GM18873 (cell line): ENCODE measurements at regions not wholly inside any gene's neighbourhood (a gene's known extent, or its start where the extent isn't known, plus 50 kb on each side); places are given as distances from the start of the nearest gene placed in this dataset.

Experiments
- ATAC-seq: cut with Tn5 transposase; IDR thresholded peaks from one replicate; pipeline ENCODE4 v1.9.1; 2021; ENCODE audit warnings: mild to moderate bottlenecking, moderate library complexity, moderate number of reproducible peaks; ENCODE audit not compliant: unreplicated experiment, low FRiP score

- ATAC-seq = no peak
Measured at GRCh38 chr11:23973244-23973643, 523.6 kb upstream of the LUZP2 start.

DNA sequence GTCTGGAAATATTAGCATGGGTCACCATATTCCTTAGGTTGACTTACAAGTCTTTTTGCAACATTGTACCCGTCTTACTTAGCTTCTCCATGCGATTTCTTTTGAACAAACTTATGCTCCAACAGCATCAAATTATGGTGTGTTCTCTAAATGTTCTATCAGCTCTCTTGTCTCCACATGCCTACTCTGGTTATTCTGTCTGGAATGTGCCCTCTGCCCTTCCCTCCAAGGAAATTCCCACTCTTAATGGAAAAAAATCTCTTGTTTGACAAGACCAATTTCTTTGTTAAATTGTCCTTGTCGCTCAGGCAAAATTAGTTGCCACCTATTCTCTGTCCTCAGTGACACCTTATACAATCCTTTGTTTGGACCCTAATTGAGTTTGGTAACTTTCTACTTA lies 522.8 kb upstream of the LUZP2 start:
- no peak for ATAC-seq

DNA sequence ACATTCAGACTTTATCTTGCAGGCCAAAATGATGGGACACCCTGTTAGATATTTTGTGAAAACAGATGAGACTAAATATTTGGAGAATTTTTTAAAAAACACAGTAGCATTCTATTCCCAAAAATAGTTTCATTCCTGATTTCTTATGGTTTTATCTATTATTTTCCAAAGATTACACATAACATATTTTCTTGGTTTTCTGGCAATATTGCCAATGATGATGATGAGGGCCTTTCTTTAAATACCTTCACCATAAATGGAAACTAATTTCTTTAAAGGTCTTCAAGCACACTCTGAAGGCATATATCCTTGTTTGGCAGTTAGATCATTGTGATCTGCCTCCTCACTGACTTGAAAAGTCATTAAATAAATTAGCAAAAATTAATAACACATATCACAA lies 522.3 kb upstream of the LUZP2 start:
- ATAC-seq = no peak

GRCh38 chr11:23976426-23976825 lies 520.4 kb upstream of the LUZP2 start:
- no peak for ATAC-seq

DNA sequence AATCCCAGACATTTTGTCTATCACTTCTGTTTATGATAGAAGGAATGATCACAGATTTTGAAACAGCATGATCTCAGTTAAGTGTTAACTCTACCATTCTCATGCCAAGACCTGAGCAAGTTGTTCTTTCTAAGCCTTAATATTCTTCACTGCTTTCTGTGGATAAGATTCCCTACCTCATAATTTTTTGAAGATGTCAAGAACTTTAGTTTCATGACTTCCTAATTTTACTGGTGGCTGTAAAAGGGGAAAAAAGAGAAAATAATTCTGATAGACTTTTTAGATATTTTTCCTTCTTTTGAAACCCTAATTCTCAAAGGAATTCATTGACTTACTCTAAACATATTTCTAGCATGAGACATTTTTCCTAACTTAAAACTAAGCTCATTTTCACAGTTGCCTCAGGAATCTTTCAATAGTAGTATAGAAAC lies 520.0 kb upstream of the LUZP2 start:
- ATAC-seq = no peak

GRCh38 chr11:23988381-23989006 lies 508.4 kb upstream of the LUZP2 start:
- no peak for ATAC-seq

GRCh38 chr11:23990346-23991164 lies 506.3 kb upstream of the LUZP2 start:
- no peak for ATAC-seq

DNA sequence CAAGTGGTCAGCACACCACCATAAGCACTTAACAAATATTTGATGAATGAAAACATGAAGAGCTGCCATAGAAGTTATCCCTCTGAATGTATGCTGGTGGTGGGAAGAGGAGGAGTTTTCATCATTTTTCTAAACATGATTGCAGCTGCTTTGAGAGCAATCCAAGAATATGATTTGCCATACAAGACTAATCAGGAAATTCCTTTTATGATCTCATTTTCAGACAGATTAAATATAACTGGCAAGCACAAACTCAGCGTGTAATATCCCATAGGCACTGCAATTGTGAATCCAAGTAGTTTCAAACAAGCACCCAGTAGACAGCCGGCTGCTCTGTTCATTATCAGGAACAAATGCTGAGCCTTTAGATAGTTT lies 505.7 kb upstream of the LUZP2 start:
- ATAC-seq = no peak

DNA sequence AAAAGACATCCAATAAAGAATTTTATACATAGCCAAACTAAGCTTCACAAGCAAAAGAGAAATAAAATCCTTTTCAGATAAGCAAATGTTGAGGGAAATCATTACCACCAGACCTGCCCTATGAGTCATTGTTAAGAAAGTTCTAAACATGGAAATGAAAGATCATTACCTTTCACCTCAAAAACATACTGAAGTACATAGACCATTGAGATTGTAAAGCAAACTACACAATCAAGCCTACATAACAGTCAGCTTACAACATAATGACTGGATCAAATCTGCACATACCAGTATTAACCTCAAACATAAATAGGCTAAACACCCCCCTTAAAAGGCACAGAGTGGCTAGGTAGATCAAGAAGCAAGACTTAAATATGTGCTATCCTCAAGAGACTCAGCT lies 501.0 kb upstream of the LUZP2 start:
- ATAC-seq = no peak

DNA sequence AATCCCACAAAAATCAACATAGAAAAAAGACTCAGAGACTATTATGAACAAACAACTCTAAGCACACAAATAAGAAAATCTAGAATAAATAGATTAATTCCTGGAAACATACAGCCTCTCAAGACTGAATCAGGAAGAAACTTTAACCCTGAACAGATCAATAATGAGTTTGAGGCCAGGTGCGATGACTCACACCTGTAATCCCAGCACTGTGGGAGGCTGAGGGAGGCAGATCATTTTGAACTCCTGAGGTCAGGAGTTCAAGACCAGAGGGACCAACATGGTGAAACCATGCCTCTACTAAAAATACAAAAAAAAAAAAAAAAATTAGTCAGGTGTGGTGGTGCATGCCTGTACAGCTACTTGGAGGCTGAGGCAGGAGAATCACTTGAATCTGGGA lies 499.5 kb upstream of the LUZP2 start:
- no peak for ATAC-seq

GRCh38 chr11:24005202-24005876 lies 491.5 kb upstream of the LUZP2 start:
- ATAC-seq = no peak

DNA sequence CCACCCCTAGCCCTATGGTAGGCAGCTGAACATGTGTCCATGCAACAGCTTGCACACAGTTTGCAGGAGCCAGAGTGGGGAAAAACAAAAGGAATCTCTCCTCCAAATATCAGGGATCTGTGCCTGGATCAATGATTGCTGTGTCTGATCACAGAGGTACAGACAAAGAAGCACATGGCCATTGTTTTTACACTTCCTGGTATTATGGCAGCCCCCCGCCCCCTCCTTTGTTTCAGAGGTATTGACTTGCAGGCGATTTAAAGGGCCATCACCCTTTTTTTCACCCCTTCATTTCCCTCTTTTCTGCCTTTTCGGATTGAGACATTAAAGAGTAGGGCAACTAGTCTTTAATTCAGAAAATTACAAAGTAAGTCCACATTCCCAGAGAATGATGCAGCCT lies 453.0 kb upstream of the LUZP2 start:
- no peak for ATAC-seq

- ATAC-seq = no peak
Measured at GRCh38 chr11:24046731-24047130, 450.1 kb upstream of the LUZP2 start.

GRCh38 chr11:24056051-24056450 lies 440.8 kb upstream of the LUZP2 start:
- no peak for ATAC-seq

- ATAC-seq = no peak
Measured at GRCh38 chr11:24060125-24060524, 436.7 kb upstream of the LUZP2 start.

DNA sequence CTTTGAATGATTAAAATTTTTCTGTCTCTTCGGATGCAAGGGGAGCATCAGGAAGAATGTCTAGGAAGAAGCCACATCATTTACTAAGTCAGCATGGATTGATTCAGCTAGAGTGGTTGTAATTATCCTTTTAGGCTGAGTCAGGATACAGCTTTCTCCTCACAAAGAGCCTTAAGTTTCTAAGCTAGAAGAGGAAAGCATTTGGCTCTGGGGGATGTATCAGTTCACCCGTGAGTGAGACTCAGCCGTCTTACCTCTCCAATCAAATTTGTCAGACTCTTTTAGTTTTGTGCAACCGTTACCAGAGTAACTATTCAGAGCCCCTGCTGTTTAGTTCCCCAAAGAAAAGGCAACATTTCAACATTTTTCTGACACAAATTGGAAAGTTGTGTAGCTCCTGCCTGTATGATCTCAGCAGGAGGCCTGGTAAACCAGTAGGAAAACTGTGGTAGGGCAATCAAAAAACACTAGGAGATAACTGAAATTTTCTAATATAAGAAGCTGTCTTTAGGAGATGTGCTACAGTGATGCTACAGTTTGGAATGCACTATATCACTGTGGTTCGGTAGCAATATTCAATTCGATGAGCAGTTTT lies 432.4 kb upstream of the LUZP2 start:
- ATAC-seq = no peak

DNA sequence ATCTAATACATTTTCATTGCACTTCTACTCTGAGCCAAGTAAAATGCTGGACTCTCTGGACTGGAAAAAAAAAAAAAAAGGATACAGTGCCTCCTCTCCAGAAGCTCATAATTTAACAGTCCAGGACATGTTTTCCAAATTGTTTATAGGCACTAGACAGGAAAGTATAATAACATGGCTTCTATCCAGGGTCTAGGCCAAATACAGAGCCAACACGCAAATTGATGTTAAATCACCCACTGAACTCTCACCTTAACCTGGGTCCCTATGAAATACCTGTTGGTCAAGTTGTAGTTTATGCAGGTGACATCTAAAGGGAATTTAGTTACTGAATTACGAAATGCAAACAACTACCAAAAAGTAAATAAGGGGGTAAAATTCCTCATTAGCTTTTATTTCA lies 428.7 kb upstream of the LUZP2 start:
- no peak for ATAC-seq

DNA sequence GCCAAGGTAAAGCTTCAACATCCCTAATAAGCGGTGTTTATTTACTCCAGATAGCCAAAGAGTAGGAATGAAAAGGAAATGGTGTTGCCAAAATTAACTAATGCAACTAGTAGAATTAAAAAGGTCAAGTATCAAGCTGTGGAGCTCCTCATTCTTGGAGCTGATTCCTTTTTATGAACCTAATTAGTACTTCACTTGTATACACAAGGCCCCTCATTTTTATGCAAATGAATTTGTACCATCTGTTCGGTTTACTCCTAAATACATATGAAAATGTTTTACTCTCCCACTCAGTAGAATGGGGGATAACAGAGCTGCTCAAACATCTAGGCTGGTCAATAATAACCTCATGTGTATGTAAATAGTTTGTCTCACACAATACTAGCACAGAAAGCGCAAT lies 426.4 kb upstream of the LUZP2 start:
- no peak for ATAC-seq

DNA sequence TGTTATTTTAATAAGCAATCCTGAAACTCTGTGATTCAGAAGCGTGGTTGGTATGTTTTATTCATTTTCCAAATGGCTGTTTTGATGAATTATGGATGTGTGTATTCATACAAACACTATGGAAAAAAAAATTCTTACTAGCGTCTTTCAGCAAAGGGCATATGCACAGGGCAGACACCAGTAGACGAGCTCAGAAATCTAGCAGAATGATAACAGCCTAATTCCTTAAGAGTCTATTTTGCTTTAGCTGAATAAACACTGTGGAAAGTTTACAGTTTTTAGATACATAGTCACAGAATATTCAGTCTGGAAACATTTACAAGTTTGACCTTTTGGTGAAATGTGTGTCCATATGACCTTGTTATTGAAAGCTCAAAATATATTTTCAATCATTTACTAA lies 418.8 kb upstream of the LUZP2 start:
- ATAC-seq = no peak

- no peak for ATAC-seq
Measured at GRCh38 chr11:24082241-24082640, 414.6 kb upstream of the LUZP2 start.

DNA sequence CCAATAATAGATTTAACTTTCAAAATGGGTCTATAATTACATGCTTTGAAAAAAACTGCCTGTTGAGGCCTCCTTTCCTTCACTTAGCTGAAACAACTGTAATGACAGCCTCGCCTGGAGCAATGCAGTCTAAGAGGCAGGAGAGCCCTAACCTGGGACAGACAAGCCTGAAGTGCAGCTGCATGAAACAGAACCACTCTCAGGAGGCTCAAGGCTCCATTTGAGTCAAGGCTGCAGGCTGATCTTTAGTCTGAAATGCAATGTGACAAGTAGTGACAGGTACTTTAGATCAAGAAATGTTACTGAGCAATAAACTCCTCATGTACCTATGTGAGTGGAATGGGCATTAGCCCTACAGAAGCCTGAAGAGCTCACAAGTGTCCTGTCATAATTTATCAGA lies 414.0 kb upstream of the LUZP2 start:
- ATAC-seq = no peak
